Parathyroid adenoma (tissue), 2 donors: ENCODE measurements at regions not wholly inside any gene's neighbourhood (a gene's known extent, or its start where the extent isn't known, plus 50 kb on each side); places are given as distances from the start of the nearest gene placed in this dataset.

Experiments
- H2AFZ ChIP-seq: fragments of 300-600 bp; sonication (generic); one replicate; pipeline ENCODE4 v1.7.0; 2017; ENCODE audit warnings: antibody characterized with exemption, mild to moderate bottlenecking
- H3K27ac ChIP-seq: fragments of 300-600 bp; sonication (generic); one replicate; pipeline ENCODE4 v1.7.0; 2017
- H3K27me3 ChIP-seq: fragments of 300-600 bp; sonication (generic); one replicate; pipeline ENCODE4 v1.7.0; 2017; ENCODE audit warnings: low read length; ENCODE audit not compliant: control insufficient read depth, insufficient read depth
- H3K36me3 ChIP-seq: fragments of 300-600 bp; sonication (generic); one replicate; pipeline ENCODE4 v1.7.0; 2017; ENCODE audit warnings: low read length; ENCODE audit not compliant: control insufficient read depth, insufficient read depth
- H3K4me1 ChIP-seq: fragments of 300-600 bp; sonication (generic); one replicate; pipeline ENCODE4 v1.7.0; 2017; ENCODE audit warnings: control low read depth
- H3K4me2 ChIP-seq: fragments of 300-600 bp; sonication (generic); one replicate; pipeline ENCODE4 v1.7.0; 2017; ENCODE audit warnings: low read length
- H3K4me3 ChIP-seq: fragments of 300-600 bp; sonication (generic); one replicate; pipeline ENCODE4 v1.7.0; 2017; ENCODE audit warnings: low read depth, low read length
- H3K79me2 ChIP-seq: fragments of 300-600 bp; sonication (generic); one replicate; pipeline ENCODE4 v1.7.0; 2017; ENCODE audit warnings: control low read depth
- H3K9ac ChIP-seq: fragments of 300-600 bp; sonication (generic); one replicate; pipeline ENCODE4 v1.7.0; 2017; ENCODE audit warnings: mild to moderate bottlenecking
- H3K9me3 ChIP-seq: fragments of 300-600 bp; sonication (generic); one replicate; pipeline ENCODE4 v1.7.0; 2017; ENCODE audit warnings: low read length; ENCODE audit not compliant: control insufficient read depth
- TF ChIP-seq, protein P1 (sequence below): fragments of 300-600 bp; sonication (generic); IDR thresholded peaks from one replicate; pipeline ENCODE4 v1.7.0; 2017; ENCODE audit warnings: antibody characterized with exemption, mild to moderate bottlenecking
- donor health status: primary hyperparathyroidism.

DNA sequence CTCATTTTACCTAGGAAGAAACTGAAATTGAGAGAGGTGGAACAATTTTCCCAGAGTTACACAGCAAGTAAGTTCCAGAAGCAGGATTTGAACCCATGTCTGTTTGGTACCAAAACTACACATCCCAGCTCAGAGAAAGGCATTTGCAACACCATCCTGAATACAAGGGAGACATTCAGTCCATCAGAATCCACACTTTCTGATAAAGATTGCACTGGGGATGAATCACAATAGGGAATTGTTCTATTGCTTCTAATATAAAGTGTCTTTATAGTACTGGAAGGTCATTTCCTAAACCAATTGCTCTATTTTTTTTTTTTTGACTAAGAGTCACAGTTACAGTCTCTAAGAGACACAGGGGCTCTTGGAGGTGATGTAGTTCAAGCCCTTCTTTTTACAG, 208.1 kb upstream of the CADM1 start:
- Histone ChIP-seq H3K4me3 (no peak overlapping the region), H3K4me2 (no peak overlapping the region), H3K9ac (no peak overlapping the region), H3K36me3 (no peaks in the 10 kb centered on the region), H3K9me3 (no peaks in the 10 kb centered on the region), H3K79me2 (no peaks in the 10 kb centered on the region), H3K4me1 (no peaks in the 10 kb centered on the region), H2AFZ (no peak overlapping the region), H3K27ac (no peak overlapping the region), H3K27me3 (no peaks in the 10 kb centered on the region)
- TF ChIP-seq, protein P1, sequence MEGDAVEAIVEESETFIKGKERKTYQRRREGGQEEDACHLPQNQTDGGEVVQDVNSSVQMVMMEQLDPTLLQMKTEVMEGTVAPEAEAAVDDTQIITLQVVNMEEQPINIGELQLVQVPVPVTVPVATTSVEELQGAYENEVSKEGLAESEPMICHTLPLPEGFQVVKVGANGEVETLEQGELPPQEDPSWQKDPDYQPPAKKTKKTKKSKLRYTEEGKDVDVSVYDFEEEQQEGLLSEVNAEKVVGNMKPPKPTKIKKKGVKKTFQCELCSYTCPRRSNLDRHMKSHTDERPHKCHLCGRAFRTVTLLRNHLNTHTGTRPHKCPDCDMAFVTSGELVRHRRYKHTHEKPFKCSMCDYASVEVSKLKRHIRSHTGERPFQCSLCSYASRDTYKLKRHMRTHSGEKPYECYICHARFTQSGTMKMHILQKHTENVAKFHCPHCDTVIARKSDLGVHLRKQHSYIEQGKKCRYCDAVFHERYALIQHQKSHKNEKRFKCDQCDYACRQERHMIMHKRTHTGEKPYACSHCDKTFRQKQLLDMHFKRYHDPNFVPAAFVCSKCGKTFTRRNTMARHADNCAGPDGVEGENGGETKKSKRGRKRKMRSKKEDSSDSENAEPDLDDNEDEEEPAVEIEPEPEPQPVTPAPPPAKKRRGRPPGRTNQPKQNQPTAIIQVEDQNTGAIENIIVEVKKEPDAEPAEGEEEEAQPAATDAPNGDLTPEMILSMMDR = no peak

DNA sequence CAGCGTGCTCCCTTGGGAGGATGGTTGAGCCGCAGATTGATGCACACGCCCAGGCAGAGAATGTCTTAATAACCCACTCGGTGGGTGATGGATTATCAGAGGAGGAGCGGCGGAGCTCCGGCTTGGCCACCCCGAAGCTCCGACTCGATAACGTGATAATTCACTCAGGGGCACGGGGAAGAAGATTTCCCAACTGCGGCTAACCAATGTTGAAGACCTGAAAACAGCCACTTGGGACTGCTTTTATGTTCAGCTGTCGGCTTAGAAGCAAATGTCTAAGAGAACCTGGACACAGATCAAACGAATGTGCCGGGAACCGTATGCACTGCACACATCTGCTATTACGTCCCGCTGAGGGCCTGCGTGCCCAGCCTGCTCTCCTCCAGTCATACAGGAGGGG, 206.8 kb upstream of the CADM1 start:
- H3K9ac ChIP-seq = no peak overlapping the region
- no peaks in the 10 kb centered on the region for H3K4me1 ChIP-seq
- H2AFZ ChIP-seq = no peak overlapping the region
- no peaks in the 10 kb centered on the region for H3K9me3 ChIP-seq
- no peak overlapping the region for H3K4me2 ChIP-seq
- H3K36me3 ChIP-seq = no peaks in the 10 kb centered on the region
- TF ChIP-seq, protein P1 = no peak
- no peaks in the 10 kb centered on the region for H3K79me2 ChIP-seq
- H3K27me3 ChIP-seq = no peaks in the 10 kb centered on the region
- no peak overlapping the region for H3K4me3 ChIP-seq
- H3K27ac ChIP-seq = no peak overlapping the region

DNA sequence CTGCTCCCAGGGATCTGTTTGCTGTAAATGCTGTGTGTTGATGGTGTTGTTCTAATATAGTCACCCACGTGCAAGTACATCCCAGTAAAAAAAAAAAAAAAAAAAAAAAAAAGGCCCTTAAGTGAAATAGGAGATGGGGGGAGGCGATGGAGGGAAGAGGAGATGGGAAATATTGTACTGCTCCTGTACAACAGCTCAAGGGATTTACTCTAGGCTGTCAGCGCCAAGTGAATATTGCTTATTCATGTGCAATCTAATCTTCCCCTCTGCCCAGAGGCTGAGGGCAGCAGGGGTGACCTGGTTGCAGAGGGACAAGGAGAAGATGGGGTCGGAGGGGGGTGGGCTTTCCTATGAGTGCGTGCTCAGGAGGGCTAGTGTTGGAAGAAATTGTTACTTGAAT, 206.2 kb upstream of the CADM1 start:
- Histone ChIP-seq H3K9ac (no peak overlapping the region), H2AFZ (no peak overlapping the region), H3K27ac (no peak overlapping the region), H3K36me3 (no peaks in the 10 kb centered on the region), H3K27me3 (no peaks in the 10 kb centered on the region), H3K4me3 (no peak overlapping the region), H3K9me3 (no peaks in the 10 kb centered on the region), H3K79me2 (no peaks in the 10 kb centered on the region), H3K4me2 (no peak overlapping the region), H3K4me1 (no peaks in the 10 kb centered on the region)
- TF ChIP-seq, protein P1 = no peak

DNA sequence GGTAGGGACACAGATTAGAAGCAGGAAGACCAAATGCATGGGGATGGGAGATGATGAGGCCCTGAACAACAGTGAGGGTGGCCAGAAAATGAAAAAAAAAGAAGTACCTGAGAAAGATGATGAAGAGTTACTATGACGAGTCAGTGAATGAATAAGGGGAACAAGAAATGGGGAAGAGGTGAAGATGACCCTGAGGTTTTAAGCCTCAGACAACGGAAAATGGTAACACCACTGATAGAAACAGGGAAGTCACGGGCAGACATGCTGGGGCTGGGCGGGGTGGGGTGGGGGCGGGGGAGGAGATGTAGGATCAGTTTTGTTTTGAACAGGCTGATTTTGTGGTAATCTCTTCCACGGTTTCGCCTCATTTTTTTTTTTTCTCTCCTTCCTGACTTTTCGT, 205.1 kb upstream of the CADM1 start:
- no peak overlapping the region for H3K4me2 ChIP-seq
- H3K4me1 ChIP-seq = no peaks in the 10 kb centered on the region
- H2AFZ ChIP-seq = no peak overlapping the region
- no peaks in the 10 kb centered on the region for H3K9me3 ChIP-seq
- TF ChIP-seq, protein P1 = no peak
- no peak overlapping the region for H3K27ac ChIP-seq
- no peaks in the 10 kb centered on the region for H3K27me3 ChIP-seq
- H3K4me3 ChIP-seq = no peak overlapping the region
- no peaks in the 10 kb centered on the region for H3K79me2 ChIP-seq
- H3K36me3 ChIP-seq = no peaks in the 10 kb centered on the region
- H3K9ac ChIP-seq = no peak overlapping the region

DNA sequence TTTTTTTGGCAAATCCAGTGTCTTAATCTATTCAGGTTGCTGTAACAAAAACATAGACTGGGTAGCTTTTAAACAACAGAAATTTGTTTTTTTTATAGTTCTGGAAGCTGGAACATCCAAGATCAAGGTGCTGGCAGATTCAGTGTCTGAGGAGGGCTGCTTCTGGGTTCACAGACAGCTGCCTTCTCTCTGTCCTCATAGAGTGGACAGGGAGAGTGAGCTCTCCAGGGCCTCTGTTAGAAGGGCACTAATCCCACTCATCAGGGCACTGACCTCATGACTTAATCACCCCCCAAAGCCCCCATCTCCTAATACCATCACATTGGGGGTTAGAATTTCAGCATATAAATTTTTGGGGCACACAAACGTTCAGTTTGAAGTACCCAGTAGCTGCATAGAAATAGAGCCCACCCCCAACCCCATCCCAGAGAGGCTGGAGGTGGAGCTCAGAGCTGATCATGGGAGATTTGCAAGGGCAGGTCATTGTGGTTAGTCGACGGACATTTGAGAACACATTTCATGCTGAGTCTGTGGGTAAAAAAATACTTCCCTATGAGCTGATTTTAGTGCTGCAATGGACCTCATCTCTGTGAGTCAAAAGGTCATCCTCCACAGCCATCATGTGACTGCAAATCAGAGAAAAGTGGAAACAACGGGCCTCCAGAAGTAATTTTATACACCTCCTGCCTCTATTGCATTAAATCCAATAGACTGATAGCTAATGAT, 203.1 kb upstream of the CADM1 start:
- no peak overlapping the region for H3K4me2 ChIP-seq
- no peaks in the 10 kb centered on the region for H3K27me3 ChIP-seq
- no peak overlapping the region for H3K9ac ChIP-seq
- no peaks in the 10 kb centered on the region for H3K9me3 ChIP-seq
- no peak overlapping the region for H2AFZ ChIP-seq
- H3K4me3 ChIP-seq = no peak overlapping the region
- H3K79me2 ChIP-seq = no peaks in the 10 kb centered on the region
- no peaks in the 10 kb centered on the region for H3K4me1 ChIP-seq
- no peak overlapping the region for H3K27ac ChIP-seq
- H3K36me3 ChIP-seq = no peaks in the 10 kb centered on the region
- TF ChIP-seq, protein P1 = no peak
